GM08714 (cell line): ENCODE measurements at regions not wholly inside any gene's neighbourhood (a gene's known extent, or its start where the extent isn't known, plus 50 kb on each side); places are given as distances from the start of the nearest gene placed in this dataset.

Experiments
- H3K4me3 ChIP-seq: fragments of 200-500 bp; sonication (Bioruptor generic); 2 replicates; pipeline ENCODE4 v1.5.1; 2014; ENCODE audit warnings: mild to moderate bottlenecking, low read length, inconsistent platforms
- ZNF274 ChIP-seq: IDR thresholded peaks from 2 replicates; pipeline ENCODE4 v1.6.1; 2012; ENCODE audit warnings: mild to moderate bottlenecking, low read depth, low read length

- TF ChIP-seq ZNF274 = no peak
- no peak overlapping the region for H3K4me3 ChIP-seq
Measured at GRCh38 chr3:187918081-187918644, 172.9 kb upstream of the BCL6 start.

GRCh38 chr3:187919048-187919447 is 173.8 kb upstream of the BCL6 start:
- no peak for TF ChIP-seq ZNF274
- no peak overlapping the region for H3K4me3 ChIP-seq

GRCh38 chr3:187919544-187919943 is 174.3 kb upstream of the BCL6 start:
- no peak for TF ChIP-seq ZNF274
- peak overlapping the region; percentile 43; the same call in 1 of the 2 replicates for H3K4me3 ChIP-seq

- TF ChIP-seq ZNF274 = no peak
- H3K4me3 ChIP-seq = no peak overlapping the region
Measured at GRCh38 chr3:187920030-187920429, 174.8 kb upstream of the BCL6 start.

- H3K4me3 ChIP-seq = no peak overlapping the region
- TF ChIP-seq ZNF274 = no peak
Measured at GRCh38 chr3:187920913-187921312, 175.6 kb upstream of the BCL6 start.

- H3K4me3 ChIP-seq = no peak overlapping the region
- TF ChIP-seq ZNF274 = no peak
Measured at GRCh38 chr3:187921391-187922074, 176.3 kb upstream of the BCL6 start.

GRCh38 chr3:187922704-187923416 is 177.6 kb upstream of the BCL6 start:
- H3K4me3 ChIP-seq = no peak overlapping the region
- TF ChIP-seq ZNF274 = no peak

GRCh38 chr3:187924651-187925050 is 179.4 kb upstream of the BCL6 start:
- no peak for TF ChIP-seq ZNF274
- no peak overlapping the region for H3K4me3 ChIP-seq

- H3K4me3 ChIP-seq = no peak overlapping the region
- TF ChIP-seq ZNF274 = no peak
Measured at GRCh38 chr3:187925326-187925725, 180.1 kb upstream of the BCL6 start.

- TF ChIP-seq ZNF274 = no peak
- H3K4me3 ChIP-seq = no peak overlapping the region
Measured at GRCh38 chr3:187926620-187927019, 181.4 kb upstream of the BCL6 start.

GRCh38 chr3:187927565-187927964 is 182.3 kb upstream of the BCL6 start:
- no peak for TF ChIP-seq ZNF274
- H3K4me3 ChIP-seq = no peak overlapping the region

GRCh38 chr3:187929112-187929816 is 184.0 kb upstream of the BCL6 start:
- no peak for TF ChIP-seq ZNF274
- no peak overlapping the region for H3K4me3 ChIP-seq

GRCh38 chr3:187930021-187930420 is 184.8 kb upstream of the BCL6 start:
- no peak overlapping the region for H3K4me3 ChIP-seq
- no peak for TF ChIP-seq ZNF274

- no peak overlapping the region for H3K4me3 ChIP-seq
- TF ChIP-seq ZNF274 = no peak
Measured at GRCh38 chr3:187931101-187931500, 185.8 kb upstream of the BCL6 start.
